PC-3 (cell line): ENCODE measurements at regions not wholly inside any gene's neighbourhood (a gene's known extent, or its start where the extent isn't known, plus 50 kb on each side); places are given as distances from the start of the nearest gene placed in this dataset.
A peak's percentile ranks its signal among the peaks of the same experiment; 100 is the strongest.

Experiments used
- ATAC-seq: fragments of 200-7000 bp; cut with Tn5 transposase; 2 replicates; pipeline ENCODE4 v1.9.1; 2020; ENCODE audit warnings: mild to moderate bottlenecking, moderate library complexity
- BruUV-seq: library from RNA; stranded (reverse); fragments of 400-500 nt; replicated peaks from 2 replicates; lab custom pipeline; 2021; lab: Mats Ljungman, UMichigan
- CTCF ChIA-PET: fragments of 300-600 bp; sonication (Branson Sonifier 250); formaldehyde crosslinking; loops from one replicate; lab custom pipeline; 2022; ENCODE audit warnings: antibody characterized with exemption; lab: Charles Lee
- POLR2A ChIA-PET: fragments of 300-600 bp; sonication (Branson Sonifier 250); formaldehyde crosslinking; loops from one replicate; lab custom pipeline; 2022; ENCODE audit warnings: antibody characterized with exemption; ENCODE audit not compliant: unreplicated experiment; lab: Charles Lee
- DNase-seq: peaks from one replicate; pipeline ENCODE4 v3.0.0-alpha.2; 2015
- H2AFZ ChIP-seq: fragments of 300-600 bp; sonication (generic); 2 replicates; pipeline ENCODE4 v1.6.0; 2016; ENCODE audit warnings: antibody characterized with exemption, low read length
- H3F3A ChIP-seq: fragments of 300-600 bp; sonication (generic); one replicate; pipeline ENCODE4 v1.6.0; 2017; ENCODE audit warnings: antibody characterized with exemption, low read length, control low read depth, mild to moderate bottlenecking; ENCODE audit not compliant: unreplicated experiment
- H3K27ac ChIP-seq: fragments of 300-600 bp; sonication (generic); 2 replicates; pipeline ENCODE4 v1.5.1; 2016; ENCODE audit warnings: mild to moderate bottlenecking, low read length
- H3K27me3 ChIP-seq: fragments of 300-600 bp; sonication (generic); 2 replicates; pipeline ENCODE4 v1.6.1; 2016; ENCODE audit warnings: low read length, mixed read lengths
- H3K36me3 ChIP-seq: fragments of 300-600 bp; sonication (generic); 2 replicates; pipeline ENCODE4 v1.6.1; 2016; ENCODE audit warnings: low read depth, mixed run types, low read length, mixed read lengths
- H3K4me1 ChIP-seq: fragments of 300-600 bp; sonication (generic); 2 replicates; pipeline ENCODE4 v1.5.1; 2016; ENCODE audit warnings: low read length; ENCODE audit not compliant: insufficient read depth
- H3K4me2 ChIP-seq: fragments of 300-600 bp; sonication (generic); 2 replicates; pipeline ENCODE4 v1.6.0; 2016; ENCODE audit warnings: low read length
- H3K4me3 ChIP-seq: fragments of 300-600 bp; sonication (generic); 2 replicates; pipeline ENCODE4 v1.5.1; 2016; ENCODE audit warnings: mild to moderate bottlenecking, low read length, mixed read lengths
- H3K79me2 ChIP-seq: fragments of 300-600 bp; sonication (generic); 2 replicates; pipeline ENCODE4 v1.6.1; 2017; ENCODE audit warnings: low read length, mixed read lengths
- H3K9ac ChIP-seq: fragments of 300-600 bp; sonication (generic); 2 replicates; pipeline ENCODE4 v1.6.0; 2016; ENCODE audit warnings: mild to moderate bottlenecking, low read length
- H3K9me2 ChIP-seq: fragments of 300-600 bp; sonication (generic); replicated peaks from 2 replicates; pipeline ENCODE4 v1.6.1; 2016; ENCODE audit warnings: mixed run types, low read length, mixed read lengths
- H3K9me3 ChIP-seq: fragments of 300-600 bp; sonication (generic); 2 replicates; pipeline ENCODE4 v1.6.1; 2016; ENCODE audit warnings: low read length, mixed read lengths
- H4K20me1 ChIP-seq: fragments of 300-600 bp; sonication (generic); 2 replicates; pipeline ENCODE4 v1.6.1; 2016; ENCODE audit warnings: low read length, mixed read lengths
- CTCF ChIP-seq: fragments of 300-600 bp; sonication (generic); conservative IDR thresholded peaks from 2 replicates; pipeline ENCODE4 v1.5.1; 2017; ENCODE audit warnings: antibody characterized with exemption, low read depth, mild to moderate bottlenecking, low read length
- EZH2 ChIP-seq: fragments of 300-600 bp; sonication (generic); IDR thresholded peaks from one replicate; pipeline ENCODE4 v1.6.1; 2017; ENCODE audit warnings: antibody characterized with exemption, mild to moderate bottlenecking, low read length; ENCODE audit not compliant: unreplicated experiment
- EZH2phosphoT487 ChIP-seq: fragments of 300-600 bp; sonication (generic); IDR thresholded peaks from 2 replicates; pipeline ENCODE4 v1.6.1; 2018; ENCODE audit warnings: mild to moderate bottlenecking, antibody characterized with exemption, low read length, borderline replicate concordance
- intact Hi-C: fragments of 100-400 bp; cut with micrococcal nuclease; formaldehyde crosslinking; loops from 2 replicates; pipeline ENCODE4 v1.9.0; 2023

- CTCF ChIA-PET, result no interaction called here
- H3K27ac ChIP-seq, result no peak overlapping the region
- POLR2A ChIA-PET, result no interaction called here
- ATAC-seq (no peak), DNase-seq (no peak)
- TF ChIP-seq EZH2phosphoT487 (no peak), CTCF (no peak), EZH2 (no peak)
- no peaks in the 10 kb centered on the region for H3K9me2 ChIP-seq
- intact Hi-C loops, result no loop called here
- no peak overlapping the region for H3K9ac ChIP-seq
- H4K20me1 ChIP-seq, result no peaks in the 10 kb centered on the region
- no peaks in the 10 kb centered on the region for H3K79me2 ChIP-seq
- H3K27me3 ChIP-seq, result peaks cover 5% of the 10 kb centered on the region; the same call in 1 of the 2 replicates
- no peak overlapping the region for H2AFZ ChIP-seq
- H3K36me3 ChIP-seq, result no peaks in the 10 kb centered on the region
- H3K4me1 ChIP-seq, result no peaks in the 10 kb centered on the region
- no peaks in the 10 kb centered on the region for H3F3A ChIP-seq
- no peak overlapping the region for H3K4me2 ChIP-seq
- no peak overlapping the region for H3K4me3 ChIP-seq
- no peaks in the 10 kb centered on the region for H3K9me3 ChIP-seq
- no TSS peak for BruUV-seq
Measured at GRCh38 chr21:16108561-16109075, 378.8 kb downstream of the USP25 start.

- Histone ChIP-seq H3K4me3 (no peak overlapping the region), H3K27me3 (no peaks in the 10 kb centered on the region), H3K27ac (no peak overlapping the region), H3F3A (no peaks in the 10 kb centered on the region), H3K9ac (no peak overlapping the region), H3K4me2 (0 out of 2 replicates have a peak overlapping the region, but pooled peaks have one; percentile 2), H4K20me1 (no peaks in the 10 kb centered on the region), H3K9me3 (0 out of 2 replicates have a peak, but pooled peaks cover 6% of the 10 kb centered on the region), H3K36me3 (no peaks in the 10 kb centered on the region), H3K9me2 (no peaks in the 10 kb centered on the region), H3K4me1 (peaks cover 15% of the 10 kb centered on the region), H2AFZ (no peak overlapping the region), H3K79me2 (no peaks in the 10 kb centered on the region)
- TF ChIP-seq EZH2, result no peak
- no peak for TF ChIP-seq CTCF
- no peak for TF ChIP-seq EZH2phosphoT487
- CTCF ChIA-PET, result no interaction called here
- POLR2A ChIA-PET, result no interaction called here
- ATAC-seq, result no peak
- no TSS peak for BruUV-seq
- intact Hi-C loops, result no loop called here
- no peak for DNase-seq
Measured at GRCh38 chr21:16113052-16113715, 383.4 kb downstream of the USP25 start.

GRCh38 chr21:16115461-16115860, 385.7 kb downstream of the USP25 start:
- no peak for TF ChIP-seq CTCF
- no peak for TF ChIP-seq EZH2
- TF ChIP-seq EZH2phosphoT487, result no peak
- Histone ChIP-seq H3K9ac (no peak overlapping the region), H3K4me1 (peaks cover 18% of the 10 kb centered on the region), H3F3A (no peaks in the 10 kb centered on the region), H3K9me2 (no peaks in the 10 kb centered on the region), H3K27ac (no peak overlapping the region), H3K27me3 (no peaks in the 10 kb centered on the region), H3K4me3 (no peak overlapping the region), H4K20me1 (no peaks in the 10 kb centered on the region), H2AFZ (no peak overlapping the region), H3K79me2 (no peaks in the 10 kb centered on the region), H3K4me2 (no peak overlapping the region), H3K9me3 (0 out of 2 replicates have a peak, but pooled peaks cover 6% of the 10 kb centered on the region), H3K36me3 (no peaks in the 10 kb centered on the region)
- intact Hi-C loops, result loop anchor here (5.0 kb wide), 1 partner anchor 68 kb away; no protein-coding TSS in a partner anchor
- ATAC-seq (no peak), DNase-seq (no peak)
- CTCF ChIA-PET, result no interaction called here
- no TSS peak for BruUV-seq
- POLR2A ChIA-PET, result no interaction called here
